NT2/D1 (cell line): ENCODE measurements at regions not wholly inside any gene's neighbourhood (a gene's known extent, or its start where the extent isn't known, plus 50 kb on each side); places are given as distances from the start of the nearest gene placed in this dataset.

Source experiments
- YY1 ChIP-seq: IDR thresholded peaks from 2 replicates; pipeline ENCODE4 v1.6.1; 2011; ENCODE audit not compliant: insufficient read length, insufficient read depth
- ZNF274 ChIP-seq: IDR thresholded peaks from 2 replicates; pipeline ENCODE4 v1.6.1; 2011; ENCODE audit warnings: mild to moderate bottlenecking, low read depth, low read length

DNA sequence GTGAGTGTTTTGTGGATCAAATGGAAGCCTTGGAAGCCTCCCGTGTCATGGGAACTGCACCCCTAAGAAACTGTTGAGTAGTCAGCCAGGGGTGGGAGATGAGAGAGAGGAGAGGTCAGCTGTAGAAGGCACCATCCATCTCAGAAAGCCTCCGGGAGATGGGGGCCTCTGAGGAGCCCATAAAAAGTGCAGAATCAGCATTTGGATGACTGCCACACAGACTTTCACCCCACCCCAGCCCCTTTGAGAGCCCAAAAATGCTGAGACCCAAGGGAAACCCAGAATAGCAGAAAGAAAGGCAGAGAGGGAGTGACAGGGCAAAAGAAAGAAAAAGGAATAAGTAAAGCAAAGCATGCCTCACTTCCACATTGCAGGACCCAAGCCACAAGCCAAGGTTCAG, 443.1 kb upstream of the ZEB2 start:
- no peak for TF ChIP-seq ZNF274
- TF ChIP-seq YY1, result no peak
